ENCODE measurements at regions not wholly inside any gene's neighbourhood (a gene's known extent, or its start where the extent isn't known, plus 50 kb on each side); places are given as distances from the start of the nearest gene placed in this dataset.

DNA sequence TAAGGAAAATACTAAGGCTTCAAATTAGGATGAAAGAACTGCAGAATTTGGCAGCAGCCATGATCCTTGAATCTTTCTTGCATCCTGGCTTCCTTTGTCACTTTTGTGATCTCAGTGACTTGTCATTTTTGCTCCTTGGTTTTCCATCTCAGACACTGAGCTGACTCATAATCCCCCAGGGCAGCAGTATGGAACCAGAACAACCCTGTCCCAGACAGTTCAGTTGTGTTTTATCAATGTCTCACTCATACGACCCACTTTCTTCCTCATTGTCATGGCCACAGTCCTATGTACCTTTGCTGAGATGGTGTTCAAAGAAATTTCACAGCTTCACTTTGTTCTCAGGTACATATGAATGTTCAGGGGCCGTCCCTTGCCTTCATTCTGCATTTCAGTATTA lies 488.5 kb upstream of the BTBD3 start:
- Histone ChIP-seq H3K9me3 (no peaks in the 10 kb centered on the region), H3K27ac (no peak overlapping the region), H3K27me3 (ENCODE audit: low read depth) (no peaks in the 10 kb centered on the region), H3K4me3 (no peak overlapping the region), H3K36me3 (no peaks in the 10 kb centered on the region), H3K4me1 (no peaks in the 10 kb centered on the region)
- no peak for DNase-seq
- TF ChIP-seq CTCF (IDR thresholded peaks at IDR 0.05): no peak
- intact Hi-C loops (cut with DNase I): no loop called here
- ATAC-seq: no peak

DNA sequence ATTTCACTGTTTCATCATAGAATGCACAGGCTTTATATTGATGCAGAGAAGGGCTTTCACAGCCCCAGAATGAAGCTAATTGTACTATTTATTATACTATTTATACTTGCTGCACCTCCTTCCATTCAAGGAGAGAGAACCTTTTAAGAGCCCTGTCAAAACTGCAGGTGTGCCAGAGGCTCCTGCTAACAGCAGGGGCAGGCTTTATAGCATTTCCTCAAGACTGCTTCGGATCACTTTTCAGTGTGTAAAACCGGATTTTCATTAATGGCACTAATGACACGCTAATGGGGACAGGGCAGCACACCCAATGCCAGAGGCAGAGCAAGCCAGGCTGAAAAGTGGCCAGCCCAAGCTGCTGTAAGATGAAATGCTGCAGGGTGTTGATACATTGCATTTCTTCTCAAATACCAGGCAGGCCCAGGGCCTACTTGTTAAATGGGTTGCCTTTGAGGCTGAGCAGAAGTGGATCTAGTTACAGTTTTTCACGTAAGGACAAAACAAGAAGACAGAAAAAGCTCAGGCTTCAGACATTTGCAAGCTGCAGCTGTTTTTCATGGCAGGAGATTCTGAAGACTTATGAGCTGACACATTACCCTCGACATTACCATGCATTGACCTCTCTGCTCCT lies 487.7 kb upstream of the BTBD3 start:
- H3K4me1 ChIP-seq: no peaks in the 10 kb centered on the region
- H3K4me3 ChIP-seq: no peak overlapping the region
- TF ChIP-seq CTCF (IDR thresholded peaks at IDR 0.05): no peak
- H3K36me3 ChIP-seq: no peaks in the 10 kb centered on the region
- intact Hi-C loops (cut with DNase I): no loop called here
- ATAC-seq: no peak
- no peak for DNase-seq
- H3K27ac ChIP-seq: no peak overlapping the region
- no peaks in the 10 kb centered on the region for H3K27me3 ChIP-seq (ENCODE audit: low read depth)
- no peaks in the 10 kb centered on the region for H3K9me3 ChIP-seq

- TF ChIP-seq CTCF (IDR thresholded peaks at IDR 0.05): no peak
- Histone ChIP-seq H3K27ac (no peak overlapping the region), H3K27me3 (ENCODE audit: low read depth) (no peaks in the 10 kb centered on the region), H3K4me1 (no peaks in the 10 kb centered on the region), H3K9me3 (no peaks in the 10 kb centered on the region), H3K36me3 (no peaks in the 10 kb centered on the region), H3K4me3 (no peak overlapping the region)
- intact Hi-C loops (cut with DNase I): no loop called here
- ATAC-seq (no peak), DNase-seq (no peak)
Observed at GRCh38 chr20:11430652-11431051, 487.0 kb upstream of the BTBD3 start.

- intact Hi-C loops (cut with DNase I): no loop called here
- Histone ChIP-seq H3K4me1 (no peaks in the 10 kb centered on the region), H3K27ac (no peak overlapping the region), H3K9me3 (no peaks in the 10 kb centered on the region), H3K36me3 (no peaks in the 10 kb centered on the region), H3K4me3 (no peak overlapping the region), H3K27me3 (ENCODE audit: low read depth) (no peaks in the 10 kb centered on the region)
- DNase-seq (no peak), ATAC-seq (no peak)
- no peak for TF ChIP-seq CTCF (IDR thresholded peaks at IDR 0.05)
Observed at GRCh38 chr20:11431621-11432020, 486.1 kb upstream of the BTBD3 start.

GRCh38 chr20:11432407-11432806 lies 485.3 kb upstream of the BTBD3 start:
- DNase-seq (no peak), ATAC-seq (no peak)
- TF ChIP-seq CTCF (IDR thresholded peaks at IDR 0.05): no peak
- Histone ChIP-seq H3K36me3 (no peaks in the 10 kb centered on the region), H3K27me3 (ENCODE audit: low read depth) (no peaks in the 10 kb centered on the region), H3K4me3 (no peak overlapping the region), H3K27ac (no peak overlapping the region), H3K9me3 (no peaks in the 10 kb centered on the region), H3K4me1 (no peaks in the 10 kb centered on the region)
- intact Hi-C loops (cut with DNase I): no loop called here
